Breast epithelium (tissue), 3 donors: ENCODE measurements at regions not wholly inside any gene's neighbourhood (a gene's known extent, or its start where the extent isn't known, plus 50 kb on each side); places are given as distances from the start of the nearest gene placed in this dataset.

Experiments used
- POLR2AphosphoS5 ChIP-seq, 3 donors: sonication (generic); formaldehyde crosslinking; IDR thresholded peaks; one replicate each; pipeline ENCODE4 v1.6.1; 2017; ENCODE audit warnings: antibody characterized with exemption in 3 of 3
- TF ChIP-seq, protein P1 (sequence below), 3 donors: fragments of 450-650 bp; IDR thresholded peaks; one replicate each; pipeline ENCODE4 v1.5.1; 2016 to 2017; ENCODE audit warnings: antibody characterized with exemption in 3 of 3, mild to moderate bottlenecking in 3 of 3, moderate library complexity in 3 of 3

DNA sequence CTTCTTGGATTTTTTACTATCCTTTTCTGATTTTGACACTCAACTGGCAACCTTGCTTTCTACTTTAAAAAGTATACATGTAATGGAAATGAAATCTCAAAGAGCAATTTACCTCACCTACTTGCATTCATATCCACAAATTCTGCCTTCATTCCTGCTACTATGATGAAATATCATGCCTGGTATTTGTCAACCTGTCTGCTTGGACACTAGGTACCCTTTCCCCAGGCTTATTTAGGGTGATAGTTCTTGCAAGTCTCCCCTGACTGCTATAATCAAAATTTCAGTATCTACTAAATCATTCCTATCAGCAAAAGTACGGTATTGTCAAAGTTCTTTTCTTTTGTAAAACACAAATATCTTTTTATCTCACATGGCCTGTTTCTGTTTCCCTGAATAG is 503.0 kb downstream of the GABRG1 start:
- TF ChIP-seq POLR2AphosphoS5 (IDR thresholded peaks at IDR 0.05), result no peak
- TF ChIP-seq, protein P1, sequence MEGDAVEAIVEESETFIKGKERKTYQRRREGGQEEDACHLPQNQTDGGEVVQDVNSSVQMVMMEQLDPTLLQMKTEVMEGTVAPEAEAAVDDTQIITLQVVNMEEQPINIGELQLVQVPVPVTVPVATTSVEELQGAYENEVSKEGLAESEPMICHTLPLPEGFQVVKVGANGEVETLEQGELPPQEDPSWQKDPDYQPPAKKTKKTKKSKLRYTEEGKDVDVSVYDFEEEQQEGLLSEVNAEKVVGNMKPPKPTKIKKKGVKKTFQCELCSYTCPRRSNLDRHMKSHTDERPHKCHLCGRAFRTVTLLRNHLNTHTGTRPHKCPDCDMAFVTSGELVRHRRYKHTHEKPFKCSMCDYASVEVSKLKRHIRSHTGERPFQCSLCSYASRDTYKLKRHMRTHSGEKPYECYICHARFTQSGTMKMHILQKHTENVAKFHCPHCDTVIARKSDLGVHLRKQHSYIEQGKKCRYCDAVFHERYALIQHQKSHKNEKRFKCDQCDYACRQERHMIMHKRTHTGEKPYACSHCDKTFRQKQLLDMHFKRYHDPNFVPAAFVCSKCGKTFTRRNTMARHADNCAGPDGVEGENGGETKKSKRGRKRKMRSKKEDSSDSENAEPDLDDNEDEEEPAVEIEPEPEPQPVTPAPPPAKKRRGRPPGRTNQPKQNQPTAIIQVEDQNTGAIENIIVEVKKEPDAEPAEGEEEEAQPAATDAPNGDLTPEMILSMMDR (IDR thresholded peaks at IDR 0.05), result no peak
